ENCODE measurements at regions not wholly inside any gene's neighbourhood (a gene's known extent, or its start where the extent isn't known, plus 50 kb on each side); places are given as distances from the start of the nearest gene placed in this dataset.

DNA sequence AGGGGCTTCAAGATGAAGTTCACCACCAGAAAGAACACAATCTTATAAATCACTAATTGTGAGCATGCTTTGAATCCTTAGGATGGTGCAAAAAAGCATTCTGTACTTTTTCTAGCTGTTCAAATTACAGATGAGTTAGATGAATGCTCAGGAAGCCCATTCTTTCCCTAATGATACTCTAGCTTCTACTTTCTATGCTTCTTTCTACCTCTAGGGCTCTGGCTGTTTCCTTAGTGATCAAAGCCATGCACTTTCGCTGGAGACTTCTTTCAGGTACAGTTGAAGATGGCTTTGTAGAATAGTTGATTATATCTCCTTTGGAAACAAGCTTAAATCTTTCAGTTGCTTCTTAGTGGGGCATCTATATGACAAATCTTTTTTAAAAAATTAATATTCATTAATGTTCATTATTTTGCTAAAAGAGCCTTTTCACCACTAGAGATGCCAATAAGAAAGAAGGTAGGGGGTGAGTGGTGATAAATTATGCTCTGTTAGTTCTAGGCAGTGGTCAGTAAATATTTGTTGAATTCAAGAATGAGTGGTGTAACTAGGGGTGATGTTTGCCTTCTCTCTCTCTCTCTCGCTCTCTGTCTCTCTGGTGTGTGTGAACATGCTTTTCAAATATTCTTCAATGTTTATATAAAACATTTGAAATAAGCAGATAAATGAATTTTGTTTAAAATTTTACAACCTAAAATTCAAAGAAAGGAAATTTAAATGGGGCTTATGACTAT lies 169.4 kb downstream of the GLUD2 start:
- TF ChIP-seq, protein P1, sequence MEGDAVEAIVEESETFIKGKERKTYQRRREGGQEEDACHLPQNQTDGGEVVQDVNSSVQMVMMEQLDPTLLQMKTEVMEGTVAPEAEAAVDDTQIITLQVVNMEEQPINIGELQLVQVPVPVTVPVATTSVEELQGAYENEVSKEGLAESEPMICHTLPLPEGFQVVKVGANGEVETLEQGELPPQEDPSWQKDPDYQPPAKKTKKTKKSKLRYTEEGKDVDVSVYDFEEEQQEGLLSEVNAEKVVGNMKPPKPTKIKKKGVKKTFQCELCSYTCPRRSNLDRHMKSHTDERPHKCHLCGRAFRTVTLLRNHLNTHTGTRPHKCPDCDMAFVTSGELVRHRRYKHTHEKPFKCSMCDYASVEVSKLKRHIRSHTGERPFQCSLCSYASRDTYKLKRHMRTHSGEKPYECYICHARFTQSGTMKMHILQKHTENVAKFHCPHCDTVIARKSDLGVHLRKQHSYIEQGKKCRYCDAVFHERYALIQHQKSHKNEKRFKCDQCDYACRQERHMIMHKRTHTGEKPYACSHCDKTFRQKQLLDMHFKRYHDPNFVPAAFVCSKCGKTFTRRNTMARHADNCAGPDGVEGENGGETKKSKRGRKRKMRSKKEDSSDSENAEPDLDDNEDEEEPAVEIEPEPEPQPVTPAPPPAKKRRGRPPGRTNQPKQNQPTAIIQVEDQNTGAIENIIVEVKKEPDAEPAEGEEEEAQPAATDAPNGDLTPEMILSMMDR (IDR thresholded peaks at IDR 0.05) = no peak
- no peak for TF ChIP-seq POLR2A (IDR thresholded peaks at IDR 0.05)
